ENCODE measurements at regions not wholly inside any gene's neighbourhood (a gene's known extent, or its start where the extent isn't known, plus 50 kb on each side); places are given as distances from the start of the nearest gene placed in this dataset.

DNA sequence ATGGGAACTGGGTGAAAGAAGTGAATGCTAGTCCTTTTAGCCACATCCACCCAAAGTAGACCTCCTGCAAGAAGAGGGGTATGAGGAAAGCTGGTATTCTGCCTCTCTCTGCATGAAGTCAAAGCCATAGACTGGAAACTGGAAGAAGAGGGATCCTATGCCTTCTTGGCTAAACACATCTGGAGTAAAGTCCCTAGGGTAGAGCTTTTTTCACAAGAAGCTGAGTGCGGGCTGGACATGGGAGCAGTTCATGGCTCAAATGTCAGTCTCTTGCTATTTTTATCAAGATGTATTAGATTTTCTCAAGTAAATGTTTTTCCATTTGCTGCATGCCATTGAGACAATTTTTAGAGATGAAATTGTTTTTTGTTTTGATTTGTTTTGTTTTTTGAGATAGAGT, 206.5 kb upstream of the TMEM72 start:
- TF ChIP-seq, protein P1, sequence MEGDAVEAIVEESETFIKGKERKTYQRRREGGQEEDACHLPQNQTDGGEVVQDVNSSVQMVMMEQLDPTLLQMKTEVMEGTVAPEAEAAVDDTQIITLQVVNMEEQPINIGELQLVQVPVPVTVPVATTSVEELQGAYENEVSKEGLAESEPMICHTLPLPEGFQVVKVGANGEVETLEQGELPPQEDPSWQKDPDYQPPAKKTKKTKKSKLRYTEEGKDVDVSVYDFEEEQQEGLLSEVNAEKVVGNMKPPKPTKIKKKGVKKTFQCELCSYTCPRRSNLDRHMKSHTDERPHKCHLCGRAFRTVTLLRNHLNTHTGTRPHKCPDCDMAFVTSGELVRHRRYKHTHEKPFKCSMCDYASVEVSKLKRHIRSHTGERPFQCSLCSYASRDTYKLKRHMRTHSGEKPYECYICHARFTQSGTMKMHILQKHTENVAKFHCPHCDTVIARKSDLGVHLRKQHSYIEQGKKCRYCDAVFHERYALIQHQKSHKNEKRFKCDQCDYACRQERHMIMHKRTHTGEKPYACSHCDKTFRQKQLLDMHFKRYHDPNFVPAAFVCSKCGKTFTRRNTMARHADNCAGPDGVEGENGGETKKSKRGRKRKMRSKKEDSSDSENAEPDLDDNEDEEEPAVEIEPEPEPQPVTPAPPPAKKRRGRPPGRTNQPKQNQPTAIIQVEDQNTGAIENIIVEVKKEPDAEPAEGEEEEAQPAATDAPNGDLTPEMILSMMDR (IDR thresholded peaks at IDR 0.05; ENCODE audit: insufficient read depth in 1 of 2, low read depth in 1 of 2, low read length in 1 of 2, severe bottlenecking in 1 of 2, unreplicated experiment in 1 of 2) = no peak
- Histone ChIP-seq H3K9me3 (peaks cover 9% of the 10 kb centered on the region; the same call in 1 of the 2 replicates), H3K4me1 (peaks cover 6% of the 10 kb centered on the region; the same call in 1 of the 2 replicates), H3K36me3 (ENCODE audit: control insufficient read depth, insufficient read depth, low read length) (no peaks in the 10 kb centered on the region), H3K4me3 (ENCODE audit: low read depth, low read length) (no peak overlapping the region), H3K27me3 (replicated peaks; ENCODE audit: control insufficient read depth, insufficient read depth, low read length) (no peaks in the 10 kb centered on the region)
- Mint-ChIP-seq H3K9me3 (ENCODE audit: unreplicated experiment) (peaks cover 24% of the 10 kb centered on the region), H3K36me3 (ENCODE audit: insufficient read depth, unreplicated experiment) (no peaks in the 10 kb centered on the region), H3K4me1 (ENCODE audit: low read depth, unreplicated experiment) (peaks cover 13% of the 10 kb centered on the region), H3K27ac (ENCODE audit: unreplicated experiment) (no peak overlapping the region), H3K27me3 (ENCODE audit: insufficient read depth, unreplicated experiment) (peaks cover 16% of the 10 kb centered on the region), H3K4me3 (ENCODE audit: unreplicated experiment) (no peak overlapping the region)
- intact Hi-C loops (cut with micrococcal nuclease; ENCODE audit: unreplicated experiment) = no loop called here
- DNase-seq = no peak
- ChIA-PET CTCF (no interaction called here), POLR2A (no interaction called here)
- no TSS peak for BruUV-seq (replicated peaks)

DNA sequence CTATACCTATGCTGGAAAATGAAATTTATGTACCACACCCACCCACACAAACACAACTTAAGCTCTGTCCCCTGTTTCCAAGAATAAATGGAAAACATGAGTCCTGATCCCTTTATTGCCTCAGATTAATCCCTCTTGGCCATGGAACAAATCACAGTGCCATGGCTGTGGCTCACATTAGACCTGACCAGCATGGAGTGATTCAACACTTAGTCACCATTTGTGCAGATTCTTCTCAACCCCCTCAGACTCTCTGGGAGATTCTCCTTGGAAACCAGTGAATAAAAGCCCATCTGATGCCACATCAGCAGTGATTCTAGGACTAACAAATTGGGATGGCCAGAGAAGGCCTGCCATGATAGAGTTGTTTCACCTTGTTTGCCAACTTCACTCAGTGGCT, 204.4 kb upstream of the TMEM72 start:
- Histone ChIP-seq H3K36me3 (ENCODE audit: control insufficient read depth, insufficient read depth, low read length) (no peaks in the 10 kb centered on the region), H3K4me3 (ENCODE audit: low read depth, low read length) (no peak overlapping the region), H3K9me3 (peaks cover 9% of the 10 kb centered on the region; the same call in 1 of the 2 replicates), H3K27me3 (replicated peaks; ENCODE audit: control insufficient read depth, insufficient read depth, low read length) (no peaks in the 10 kb centered on the region), H3K4me1 (peaks cover 6% of the 10 kb centered on the region; the same call in 1 of the 2 replicates)
- BruUV-seq (replicated peaks) = no TSS peak
- Mint-ChIP-seq H3K27ac (ENCODE audit: unreplicated experiment) (no peak overlapping the region), H3K4me1 (ENCODE audit: low read depth, unreplicated experiment) (peaks cover 13% of the 10 kb centered on the region), H3K9me3 (ENCODE audit: unreplicated experiment) (peaks cover 24% of the 10 kb centered on the region), H3K27me3 (ENCODE audit: insufficient read depth, unreplicated experiment) (peaks cover 21% of the 10 kb centered on the region), H3K36me3 (ENCODE audit: insufficient read depth, unreplicated experiment) (no peaks in the 10 kb centered on the region), H3K4me3 (ENCODE audit: unreplicated experiment) (no peak overlapping the region)
- POLR2A ChIA-PET = no interaction called here
- intact Hi-C loops (cut with micrococcal nuclease; ENCODE audit: unreplicated experiment) = no loop called here
- CTCF ChIA-PET = no interaction called here
- no peak for DNase-seq
- TF ChIP-seq, protein P1 (IDR thresholded peaks at IDR 0.05; ENCODE audit: insufficient read depth in 1 of 2, low read depth in 1 of 2, low read length in 1 of 2, severe bottlenecking in 1 of 2, unreplicated experiment in 1 of 2) = no peak

DNA sequence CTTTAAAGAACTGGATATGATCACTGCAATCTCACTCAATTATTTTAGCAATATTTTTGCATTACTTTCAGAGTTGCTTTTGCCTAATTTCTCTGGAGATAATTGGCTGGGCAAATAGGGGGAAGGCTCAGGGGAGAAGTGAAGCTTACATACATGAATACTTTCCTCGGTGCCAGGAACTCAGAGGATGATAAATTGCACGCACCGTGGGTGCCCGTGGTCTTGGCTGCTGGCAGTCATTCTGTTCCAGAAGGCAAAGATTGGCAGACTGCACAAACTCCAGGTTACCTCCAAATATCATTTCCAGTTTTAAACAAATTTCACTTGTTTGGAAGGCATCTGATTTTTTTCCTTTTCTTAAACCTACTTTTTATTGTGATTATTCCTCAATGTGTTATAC, 197.8 kb upstream of the TMEM72 start:
- Mint-ChIP-seq H3K27me3 (ENCODE audit: insufficient read depth, unreplicated experiment) (peaks cover 21% of the 10 kb centered on the region), H3K27ac (ENCODE audit: unreplicated experiment) (no peak overlapping the region), H3K9me3 (ENCODE audit: unreplicated experiment) (no peaks in the 10 kb centered on the region), H3K4me1 (ENCODE audit: low read depth, unreplicated experiment) (no peaks in the 10 kb centered on the region), H3K4me3 (ENCODE audit: unreplicated experiment) (no peak overlapping the region), H3K36me3 (ENCODE audit: insufficient read depth, unreplicated experiment) (no peaks in the 10 kb centered on the region)
- DNase-seq = no peak
- H3K4me1 ChIP-seq = no peaks in the 10 kb centered on the region
- BruUV-seq (replicated peaks) = no TSS peak
- no peaks in the 10 kb centered on the region for H3K36me3 ChIP-seq (ENCODE audit: control insufficient read depth, insufficient read depth, low read length)
- no peaks in the 10 kb centered on the region; the same call in 1 of the 2 replicates for H3K27me3 ChIP-seq (replicated peaks; ENCODE audit: control insufficient read depth, insufficient read depth, low read length)
- H3K9me3 ChIP-seq = no peaks in the 10 kb centered on the region
- intact Hi-C loops (cut with micrococcal nuclease; ENCODE audit: unreplicated experiment) = no loop called here
- no peak overlapping the region for H3K4me3 ChIP-seq (ENCODE audit: low read depth, low read length)
- TF ChIP-seq, protein P1 (IDR thresholded peaks at IDR 0.05; ENCODE audit: insufficient read depth in 1 of 2, low read depth in 1 of 2, low read length in 1 of 2, severe bottlenecking in 1 of 2, unreplicated experiment in 1 of 2) = no peak
- ChIA-PET POLR2A (no interaction called here), CTCF (no interaction called here)

Measured in Caco-2 (cell line).